NK-92 treated with Interleukin-12 subunit alpha and Interleukin-12 subunit beta, amount 100 ng/mL, for 24 hours (cell line): ENCODE measurements at regions not wholly inside any gene's neighbourhood (a gene's known extent, or its start where the extent isn't known, plus 50 kb on each side); places are given as distances from the start of the nearest gene placed in this dataset.

ENCODE experiments used
- DNase-seq: peaks from one replicate; lab custom pipeline; 2025; lab: John Stamatoyannopoulos, UW

- no peak for DNase-seq
These were observed 1327.1 kb downstream of the MAT2B start for GRCh38 chr5:164832516-164832915.

GRCh38 chr5:164844348-164844747 lies 1338.9 kb downstream of the MAT2B start:
- DNase-seq: no peak

- no peak for DNase-seq
These were observed 1355.5 kb downstream of the MAT2B start for GRCh38 chr5:164860896-164861295.

GRCh38 chr5:164861610-164862009 lies 1356.2 kb downstream of the MAT2B start:
- no peak for DNase-seq

GRCh38 chr5:164868761-164869160 lies 1363.3 kb downstream of the MAT2B start:
- DNase-seq: no peak

GRCh38 chr5:164869325-164869724 lies 1363.9 kb downstream of the MAT2B start:
- DNase-seq: no peak

GRCh38 chr5:164876793-164877192 lies 1371.4 kb downstream of the MAT2B start:
- no peak for DNase-seq

GRCh38 chr5:164881442-164881841 lies 1376.0 kb downstream of the MAT2B start:
- no peak for DNase-seq

GRCh38 chr5:164885179-164885578 lies 1379.8 kb downstream of the MAT2B start:
- no peak for DNase-seq

GRCh38 chr5:164893071-164893470 lies 1387.7 kb downstream of the MAT2B start:
- DNase-seq: no peak

GRCh38 chr5:164898705-164899104 lies 1393.3 kb downstream of the MAT2B start:
- no peak for DNase-seq

GRCh38 chr5:164909673-164910072 lies 1404.3 kb downstream of the MAT2B start:
- no peak for DNase-seq

GRCh38 chr5:164921722-164922121 lies 1416.3 kb downstream of the MAT2B start:
- no peak for DNase-seq

- DNase-seq: no peak
These were observed 1428.6 kb downstream of the MAT2B start for GRCh38 chr5:164934039-164934438.

GRCh38 chr5:164934561-164934960 lies 1429.1 kb downstream of the MAT2B start:
- DNase-seq: no peak

- no peak for DNase-seq
These were observed 1435.7 kb downstream of the MAT2B start for GRCh38 chr5:164941132-164941531.

GRCh38 chr5:164950927-164951326 lies 1445.5 kb downstream of the MAT2B start:
- DNase-seq: no peak

GRCh38 chr5:164951570-164951969 lies 1446.2 kb downstream of the MAT2B start:
- DNase-seq: no peak

GRCh38 chr5:164958688-164959087 lies 1453.3 kb downstream of the MAT2B start:
- DNase-seq: no peak

- no peak for DNase-seq
These were observed 1454.3 kb downstream of the MAT2B start for GRCh38 chr5:164959761-164960160.

- DNase-seq: no peak
These were observed 1457.0 kb downstream of the MAT2B start for GRCh38 chr5:164962329-164962961.

GRCh38 chr5:164966611-164967010 lies 1461.2 kb downstream of the MAT2B start:
- no peak for DNase-seq

GRCh38 chr5:164967354-164967753 lies 1461.9 kb downstream of the MAT2B start:
- DNase-seq: no peak

GRCh38 chr5:164972973-164973372 lies 1467.6 kb downstream of the MAT2B start:
- DNase-seq: no peak

GRCh38 chr5:164975986-164976385 lies 1470.6 kb downstream of the MAT2B start:
- no peak for DNase-seq
